Activated B cell treated with CpG ODN at 0.5 μM for 24 hours (primary cell): ENCODE measurements at regions not wholly inside any gene's neighbourhood (a gene's known extent, or its start where the extent isn't known, plus 50 kb on each side); places are given as distances from the start of the nearest gene placed in this dataset.

ENCODE experiments used
- ATAC-seq: fragments of 200-7000 bp; cut with Tn5 transposase; one replicate; pipeline ENCODE4 v1.10.0; 2021; ENCODE audit warnings: low read depth, mild to moderate bottlenecking, moderate library complexity
- CTCF ChIA-PET: fragments of 350-600 bp; sonication (Branson Sonifier 250); formaldehyde crosslinking; loops from one replicate; lab custom pipeline; 2021; ENCODE audit warnings: antibody characterized with exemption; lab: Charles Lee
- POLR2A ChIA-PET: fragments of 350-600 bp; sonication (Branson Sonifier 250); formaldehyde crosslinking; loops from one replicate; lab custom pipeline; 2021; ENCODE audit warnings: antibody characterized with exemption; lab: Charles Lee
- DNase-seq: peaks from one replicate; pipeline ENCODE4 v3.0.0; 2022
- H3K27ac Mint-ChIP-seq: one replicate; pipeline ENCODE4 v1.8.0; 2020; ENCODE audit warnings: mixed read lengths
- H3K27me3 Mint-ChIP-seq: one replicate; pipeline ENCODE4 v1.8.0; 2021; ENCODE audit warnings: mixed read lengths
- H3K36me3 Mint-ChIP-seq: one replicate; pipeline ENCODE4 v1.8.0; 2021; ENCODE audit warnings: low read depth, mixed read lengths
- H3K4me1 Mint-ChIP-seq: one replicate; pipeline ENCODE4 v1.8.0; 2021; ENCODE audit warnings: mixed read lengths
- H3K4me3 Mint-ChIP-seq: one replicate; pipeline ENCODE4 v1.8.0; 2020; ENCODE audit warnings: mild to moderate bottlenecking, mixed read lengths
- H3K9me3 Mint-ChIP-seq: one replicate; pipeline ENCODE4 v1.8.0; 2020; ENCODE audit warnings: mixed read lengths
- CTCF ChIP-seq: fragments of 200-600 bp; IDR thresholded peaks from one replicate; pipeline ENCODE4 v1.8.0; 2022; ENCODE audit warnings: antibody characterized with exemption, mild to moderate bottlenecking
- intact Hi-C: fragments of 100-400 bp; cut with micrococcal nuclease; formaldehyde crosslinking; loops from one replicate; pipeline ENCODE4 v1.15.1; 2024

GRCh38 chrX:98357146-98357545 is 1473.4 kb downstream of the RPA4 start:
- ChIA-PET POLR2A (no interaction called here), CTCF (no interaction called here)
- H3K4me3 Mint-ChIP-seq = no peak overlapping the region

DNA sequence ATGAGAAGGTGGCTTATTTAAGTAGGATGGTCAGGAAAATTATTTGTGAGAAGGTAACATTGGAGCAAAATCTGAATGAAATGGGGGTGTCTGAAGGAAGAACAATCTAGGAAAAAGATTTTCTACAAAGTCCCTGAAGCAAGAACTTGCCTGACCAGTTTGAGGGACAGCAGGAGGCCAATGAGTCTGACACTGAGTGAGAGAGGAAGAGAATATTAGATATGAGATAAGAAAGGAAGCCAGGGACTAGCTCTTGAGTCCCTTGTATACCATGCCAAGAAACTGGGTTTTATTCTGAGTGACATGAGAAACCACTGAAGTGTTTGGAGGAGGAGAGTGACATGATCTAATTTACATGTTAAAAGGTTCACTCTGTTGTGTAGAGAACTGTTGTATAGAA is 1478.9 kb downstream of the RPA4 start:
- Mint-ChIP-seq H3K36me3 (no peaks in the 10 kb centered on the region), H3K9me3 (peaks cover 2% of the 10 kb centered on the region), H3K27me3 (no peaks in the 10 kb centered on the region), H3K27ac (no peak overlapping the region), H3K4me1 (no peaks in the 10 kb centered on the region), H3K4me3 (no peak overlapping the region)
- ChIA-PET CTCF (no interaction called here), POLR2A (no interaction called here)
- DNase-seq = no peak
- no peak for TF ChIP-seq CTCF
- ATAC-seq = no peak
- intact Hi-C loops = no loop called here

More at GRCh38 chrX:98357146-98357545, 1473.4 kb downstream of the RPA4 start:
- Mint-ChIP-seq H3K9me3 (peaks cover 2% of the 10 kb centered on the region), H3K27ac (no peak overlapping the region), H3K36me3 (no peaks in the 10 kb centered on the region), H3K27me3 (no peaks in the 10 kb centered on the region), H3K4me1 (no peaks in the 10 kb centered on the region)
- ATAC-seq (no peak), DNase-seq (no peak)
- TF ChIP-seq CTCF = no peak
- intact Hi-C loops = no loop called here

DNA sequence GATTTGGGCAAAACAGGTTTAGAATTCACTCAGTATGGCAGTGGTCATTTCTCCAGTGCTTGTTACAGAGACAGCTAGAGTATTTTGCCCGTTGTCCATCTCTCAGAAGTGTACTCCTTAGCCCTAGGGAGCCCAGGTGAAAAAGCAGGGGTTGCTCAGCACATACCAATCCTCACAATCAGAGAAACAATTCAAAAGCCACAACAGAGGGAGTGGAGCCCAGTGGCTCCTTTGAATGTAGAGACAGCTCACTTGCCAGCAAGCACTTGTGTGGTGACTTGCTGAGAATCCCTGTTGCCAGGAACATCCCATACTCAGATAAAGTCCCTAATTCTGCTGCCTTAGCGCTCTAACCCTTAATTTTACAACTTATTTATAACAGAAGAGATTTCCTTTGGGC is 1488.3 kb downstream of the RPA4 start:
- Mint-ChIP-seq H3K9me3 (no peaks in the 10 kb centered on the region), H3K27me3 (no peaks in the 10 kb centered on the region), H3K27ac (no peak overlapping the region), H3K4me3 (no peak overlapping the region), H3K4me1 (no peaks in the 10 kb centered on the region), H3K36me3 (no peaks in the 10 kb centered on the region)
- CTCF ChIA-PET = no interaction called here
- POLR2A ChIA-PET = no interaction called here
- ATAC-seq = no peak
- intact Hi-C loops = no loop called here
- no peak for DNase-seq
- no peak for TF ChIP-seq CTCF

DNA sequence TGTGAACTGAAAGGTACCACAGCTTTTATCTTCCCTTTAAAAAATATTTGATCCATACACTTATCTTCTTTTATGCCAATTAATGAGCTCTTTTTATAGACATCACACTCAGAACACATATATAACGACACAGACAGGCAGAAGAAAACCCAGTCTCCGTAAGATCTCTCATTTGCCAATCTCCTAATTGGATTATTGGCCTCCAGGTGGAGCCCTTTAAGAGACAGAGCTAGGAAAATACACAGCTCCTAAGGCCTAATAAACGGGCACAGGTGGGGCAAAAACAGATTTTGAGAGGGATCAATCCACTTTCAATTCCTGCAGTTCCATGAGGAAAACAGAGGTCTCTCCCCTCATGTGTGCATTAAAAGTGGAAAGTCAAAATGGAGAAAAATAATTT is 1495.4 kb downstream of the RPA4 start:
- Mint-ChIP-seq H3K4me3 (no peak overlapping the region), H3K4me1 (no peaks in the 10 kb centered on the region), H3K27me3 (no peaks in the 10 kb centered on the region), H3K27ac (no peak overlapping the region), H3K36me3 (no peaks in the 10 kb centered on the region), H3K9me3 (peaks cover 2% of the 10 kb centered on the region)
- no peak for TF ChIP-seq CTCF
- ChIA-PET CTCF (no interaction called here), POLR2A (no interaction called here)
- intact Hi-C loops = no loop called here
- ATAC-seq (no peak), DNase-seq (no peak)

GRCh38 chrX:98380106-98380505 is 1496.4 kb downstream of the RPA4 start:
- intact Hi-C loops = no loop called here

More at GRCh38 chrX:98380106-98380505, 1496.4 kb downstream of the RPA4 start:
- H3K4me3 Mint-ChIP-seq = no peak overlapping the region
- no peaks in the 10 kb centered on the region for H3K4me1 Mint-ChIP-seq
- DNase-seq = no peak
- H3K9me3 Mint-ChIP-seq = peaks cover 2% of the 10 kb centered on the region
- no peak for TF ChIP-seq CTCF
- ChIA-PET CTCF (no interaction called here), POLR2A (no interaction called here)
- ATAC-seq = no peak
- no peaks in the 10 kb centered on the region for H3K27me3 Mint-ChIP-seq
- H3K27ac Mint-ChIP-seq = no peak overlapping the region
- H3K36me3 Mint-ChIP-seq = no peaks in the 10 kb centered on the region
